ENCODE measurements at regions not wholly inside any gene's neighbourhood (a gene's known extent, or its start where the extent isn't known, plus 50 kb on each side); places are given as distances from the start of the nearest gene placed in this dataset.

- peak overlapping the region; percentile 50 for H3K4me2 ChIP-seq (ENCODE audit: control insufficient read depth, insufficient read depth)
- FAIRE-seq (no peak), ATAC-seq (peak; percentile 68), DNase-seq (ENCODE audit: low read depth, low spot score) (no peak)
- H3K9me3 ChIP-seq (replicated peaks; ENCODE audit: control insufficient read depth, insufficient read depth, low read length): no peaks in the 10 kb centered on the region; the same call in 2 of the 3 replicates
- no peak overlapping the region for H3K27ac ChIP-seq (ENCODE audit: control insufficient read depth, insufficient read depth)
- ChIA-PET POLR2A (interaction anchor here (0.9 kb wide), 1 partner anchor 36 kb away, joined by 3 read pairs; no protein-coding TSS in a partner anchor), CTCF (interaction anchor here (0.6 to 1.6 kb wide), 5 partner anchors 8 to 634 kb away, joined by 3 to 6 read pairs (median 3); no protein-coding TSS in a partner anchor), RAD21 (ENCODE audit: unreplicated experiment) (no interaction called here), SMC1A (ENCODE audit: uncharacterized antibody, unreplicated experiment) (interaction anchor here (0.7 to 1.7 kb wide), 4 partner anchors 9 to 776 kb away, joined by 3 to 4 read pairs (median 4); no protein-coding TSS in a partner anchor)
- 18% methylated on average over 2 of the region's 2 CpGs for WGBS (ENCODE audit: insufficient coverage, insufficient replicate concordance, low lambda C conversion rate, missing lambda C conversion rate)
- no TSS peak for BruUV-seq (replicated peaks)
- H3K79me2 ChIP-seq (ENCODE audit: control insufficient read depth, insufficient read depth, low read length): no peaks in the 10 kb centered on the region; the same call in 1 of the 2 replicates
- no peak overlapping the region for H3K4me3 ChIP-seq
- intact Hi-C loops (cut with micrococcal nuclease; ENCODE audit: unreplicated experiment): no loop called here
- H3K4me1 ChIP-seq (ENCODE audit: control insufficient read depth, insufficient read depth, low read length): no peaks in the 10 kb centered on the region
- no peaks in the 10 kb centered on the region for H4K20me1 ChIP-seq (ENCODE audit: control insufficient read depth, insufficient read depth)
- peak overlapping the region; percentile 50 for H2AFZ ChIP-seq (ENCODE audit: control insufficient read depth, low read depth, low read length)
- no peaks in the 10 kb centered on the region for H3K27me3 ChIP-seq (replicated peaks in 1 of 2; ENCODE audit: control insufficient read depth in 2 of 2, insufficient read depth in 2 of 2, low read length in 1 of 2)
- no peak for TF ChIP-seq SMC3 (IDR thresholded peaks at IDR 0.05; ENCODE audit: borderline replicate concordance, low read length)
- TF ChIP-seq NR2F1 (conservative IDR thresholded peaks at IDR 0.05): 0 out of 2 replicates have a peak, but pooled peaks have one; percentile 13
- H3K9ac ChIP-seq (ENCODE audit: control insufficient read depth, insufficient read depth, low read length): no peak overlapping the region
- in situ Hi-C loops (cut with MboI): no loop called here
- no peaks in the 10 kb centered on the region for H3K36me3 ChIP-seq (ENCODE audit: control insufficient read depth in 2 of 2, insufficient read depth in 2 of 2, low read length in 1 of 2)
Observed at GRCh38 chr4:43765514-43765913, 683.1 kb downstream of the KCTD8 start.

DNA sequence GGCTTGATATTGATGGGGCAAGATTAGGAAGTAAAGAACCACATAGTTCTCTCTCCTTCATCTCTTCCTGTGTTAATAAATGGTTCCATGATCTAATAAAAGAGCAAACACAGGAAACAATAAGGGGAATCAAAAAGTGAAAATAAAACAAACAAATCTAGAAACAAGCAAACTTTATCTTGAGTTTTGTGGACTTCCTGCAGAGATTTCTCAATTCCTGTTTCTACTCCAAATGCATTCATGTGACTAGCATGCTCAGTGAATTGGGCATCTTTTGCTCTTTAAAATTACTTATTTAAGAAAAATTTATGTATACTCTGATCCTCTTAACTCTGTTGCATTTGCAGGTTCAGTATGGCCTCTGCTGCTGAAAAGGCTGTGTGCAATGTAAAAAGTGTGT, 682.0 kb downstream of the KCTD8 start:
- RAD21 ChIA-PET (ENCODE audit: unreplicated experiment): no interaction called here
- TF ChIP-seq POU2F2 (IDR thresholded peaks at IDR 0.05; ENCODE audit: borderline replicate concordance, low read depth, low read length): no peak
- no peak for TF ChIP-seq RUNX3 (IDR thresholded peaks at IDR 0.05; ENCODE audit: low read length)
- TF ChIP-seq, protein P1, sequence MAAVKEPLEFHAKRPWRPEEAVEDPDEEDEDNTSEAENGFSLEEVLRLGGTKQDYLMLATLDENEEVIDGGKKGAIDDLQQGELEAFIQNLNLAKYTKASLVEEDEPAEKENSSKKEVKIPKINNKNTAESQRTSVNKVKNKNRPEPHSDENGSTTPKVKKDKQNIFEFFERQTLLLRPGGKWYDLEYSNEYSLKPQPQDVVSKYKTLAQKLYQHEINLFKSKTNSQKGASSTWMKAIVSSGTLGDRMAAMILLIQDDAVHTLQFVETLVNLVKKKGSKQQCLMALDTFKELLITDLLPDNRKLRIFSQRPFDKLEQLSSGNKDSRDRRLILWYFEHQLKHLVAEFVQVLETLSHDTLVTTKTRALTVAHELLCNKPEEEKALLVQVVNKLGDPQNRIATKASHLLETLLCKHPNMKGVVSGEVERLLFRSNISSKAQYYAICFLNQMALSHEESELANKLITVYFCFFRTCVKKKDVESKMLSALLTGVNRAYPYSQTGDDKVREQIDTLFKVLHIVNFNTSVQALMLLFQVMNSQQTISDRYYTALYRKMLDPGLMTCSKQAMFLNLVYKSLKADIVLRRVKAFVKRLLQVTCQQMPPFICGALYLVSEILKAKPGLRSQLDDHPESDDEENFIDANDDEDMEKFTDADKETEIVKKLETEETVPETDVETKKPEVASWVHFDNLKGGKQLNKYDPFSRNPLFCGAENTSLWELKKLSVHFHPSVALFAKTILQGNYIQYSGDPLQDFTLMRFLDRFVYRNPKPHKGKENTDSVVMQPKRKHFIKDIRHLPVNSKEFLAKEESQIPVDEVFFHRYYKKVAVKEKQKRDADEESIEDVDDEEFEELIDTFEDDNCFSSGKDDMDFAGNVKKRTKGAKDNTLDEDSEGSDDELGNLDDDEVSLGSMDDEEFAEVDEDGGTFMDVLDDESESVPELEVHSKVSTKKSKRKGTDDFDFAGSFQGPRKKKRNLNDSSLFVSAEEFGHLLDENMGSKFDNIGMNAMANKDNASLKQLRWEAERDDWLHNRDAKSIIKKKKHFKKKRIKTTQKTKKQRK (IDR thresholded peaks at IDR 0.05; ENCODE audit: low read depth, low read length): no peak
- no peak for TF ChIP-seq MYC (IDR thresholded peaks at IDR 0.05; ENCODE audit: insufficient read depth, insufficient read length, insufficient replicate concordance, low read length, severe bottlenecking)
- no peak for TF ChIP-seq ATF7 (IDR thresholded peaks at IDR 0.05; ENCODE audit: low read depth)
- no peak for TF ChIP-seq CBX5 (IDR thresholded peaks at IDR 0.05; ENCODE audit: low read depth)
- TF ChIP-seq ZSCAN29 (IDR thresholded peaks at IDR 0.05): no peak
- no peak for TF ChIP-seq JUND (IDR thresholded peaks at IDR 0.05; ENCODE audit: low read depth, low read length)
- TF ChIP-seq, protein P2, sequence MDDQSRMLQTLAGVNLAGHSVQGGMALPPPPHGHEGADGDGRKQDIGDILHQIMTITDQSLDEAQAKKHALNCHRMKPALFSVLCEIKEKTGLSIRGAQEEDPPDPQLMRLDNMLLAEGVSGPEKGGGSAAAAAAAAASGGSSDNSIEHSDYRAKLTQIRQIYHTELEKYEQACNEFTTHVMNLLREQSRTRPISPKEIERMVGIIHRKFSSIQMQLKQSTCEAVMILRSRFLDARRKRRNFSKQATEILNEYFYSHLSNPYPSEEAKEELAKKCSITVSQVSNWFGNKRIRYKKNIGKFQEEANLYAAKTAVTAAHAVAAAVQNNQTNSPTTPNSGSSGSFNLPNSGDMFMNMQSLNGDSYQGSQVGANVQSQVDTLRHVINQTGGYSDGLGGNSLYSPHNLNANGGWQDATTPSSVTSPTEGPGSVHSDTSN (IDR thresholded peaks at IDR 0.05; ENCODE audit: insufficient replicate concordance, low read depth, low read length): no peak
- TF ChIP-seq SUPT20H (IDR thresholded peaks at IDR 0.05; ENCODE audit: borderline replicate concordance, control insufficient read depth, low read depth, low read length): no peak
- no peak for TF ChIP-seq RAD51 (IDR thresholded peaks at IDR 0.05)
- no peak for TF ChIP-seq MEF2A (IDR thresholded peaks at IDR 0.05; ENCODE audit: insufficient read depth, low read depth, low read length)
- no peak for TF ChIP-seq STAT3 (IDR thresholded peaks at IDR 0.05; ENCODE audit: low read depth, low read length)

More for the DNA sequence above, 682.0 kb downstream of the KCTD8 start:
- POLR2A ChIA-PET: no interaction called here
- H3K36me3 ChIP-seq (ENCODE audit: control insufficient read depth in 2 of 2, insufficient read depth in 2 of 2, low read length in 1 of 2): no peaks in the 10 kb centered on the region
- FAIRE-seq: no peak
- no peaks in the 10 kb centered on the region; the same call in 2 of the 3 replicates for H3K9me3 ChIP-seq (replicated peaks; ENCODE audit: control insufficient read depth, insufficient read depth, low read length)
- peak overlapping the region; percentile 41; the same call in 1 of the 2 replicates for H3K4me2 ChIP-seq (ENCODE audit: control insufficient read depth, insufficient read depth)
- peak overlapping the region; percentile 13; the same call in 1 of the 2 replicates for H3K4me3 ChIP-seq
- intact Hi-C loops (cut with micrococcal nuclease; ENCODE audit: unreplicated experiment) (no loop called here), in situ Hi-C loops (cut with MboI) (no loop called here)
- no peaks in the 10 kb centered on the region; the same call in 1 of the 2 replicates for H3K79me2 ChIP-seq (ENCODE audit: control insufficient read depth, insufficient read depth, low read length)
- H4K20me1 ChIP-seq (ENCODE audit: control insufficient read depth, insufficient read depth): no peaks in the 10 kb centered on the region
- BruUV-seq (replicated peaks): no TSS peak
- H3K4me1 ChIP-seq (ENCODE audit: control insufficient read depth, insufficient read depth, low read length): no peaks in the 10 kb centered on the region
- H2AFZ ChIP-seq (ENCODE audit: control insufficient read depth, low read depth, low read length): no peak overlapping the region; the same call in 1 of the 2 replicates
- no peak for DNase-seq (ENCODE audit: low read depth, low spot score)
- H3K27me3 ChIP-seq (replicated peaks in 1 of 2; ENCODE audit: control insufficient read depth in 2 of 2, insufficient read depth in 2 of 2, low read length in 1 of 2): no peaks in the 10 kb centered on the region
- no peak overlapping the region for H3K9ac ChIP-seq (ENCODE audit: control insufficient read depth, insufficient read depth, low read length)
- CTCF ChIA-PET: no interaction called here
- SMC1A ChIA-PET (ENCODE audit: uncharacterized antibody, unreplicated experiment): no interaction called here
- peak; percentile 40 for ATAC-seq
- H3K27ac ChIP-seq (ENCODE audit: control insufficient read depth, insufficient read depth): no peak overlapping the region

Data from GM12878 (cell line).